NT2/D1 (cell line): ENCODE measurements at regions not wholly inside any gene's neighbourhood (a gene's known extent, or its start where the extent isn't known, plus 50 kb on each side); places are given as distances from the start of the nearest gene placed in this dataset.

Experiments used
- SUZ12 ChIP-seq: IDR thresholded peaks from 2 replicates; pipeline ENCODE4 v1.6.1; 2011; ENCODE audit not compliant: insufficient read length, insufficient read depth; ENCODE audit errors: extremely low read depth
- YY1 ChIP-seq: IDR thresholded peaks from 2 replicates; pipeline ENCODE4 v1.6.1; 2011; ENCODE audit not compliant: insufficient read length, insufficient read depth

DNA sequence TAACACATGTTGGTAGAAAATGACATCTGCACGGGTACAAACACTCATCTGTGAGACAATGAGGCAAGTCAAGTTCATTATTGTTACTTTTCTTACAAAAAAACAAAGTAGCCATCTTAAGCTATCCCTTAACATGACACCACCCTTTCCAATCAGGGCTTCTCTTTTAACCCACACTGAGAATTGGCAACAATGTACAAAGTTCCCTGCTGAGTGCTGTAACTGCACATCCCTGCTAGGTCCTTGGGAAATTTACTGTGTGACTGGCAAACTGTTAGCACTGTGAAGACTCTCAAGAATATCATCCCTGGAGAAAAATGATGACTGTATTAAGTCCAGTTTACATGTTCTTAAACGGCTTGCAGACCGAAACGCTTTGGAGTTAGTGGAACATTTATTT, 185.8 kb upstream of the PLD5 start:
- TF ChIP-seq YY1 (no peak), SUZ12 (no peak)
